ENCODE measurements at regions not wholly inside any gene's neighbourhood (a gene's known extent, or its start where the extent isn't known, plus 50 kb on each side); places are given as distances from the start of the nearest gene placed in this dataset.

- no peak for DNase-seq
- H3K27ac Mint-ChIP-seq: no peak overlapping the region
- no peak overlapping the region for H3K4me3 Mint-ChIP-seq
- H3K9ac ChIP-seq (ENCODE audit: extremely low read depth, low read length, poor library complexity, severe bottlenecking): no peak overlapping the region
- H3K4me3 ChIP-seq (ENCODE audit: low read length): no peak overlapping the region
- TF ChIP-seq CTCF (conservative IDR thresholded peaks at IDR 0.05): no peak
- H3K27me3 ChIP-seq (ENCODE audit: control insufficient read depth, insufficient read depth, low read length, poor library complexity, severe bottlenecking): no peaks in the 10 kb centered on the region
- no peak overlapping the region for H3K27ac ChIP-seq (ENCODE audit: low read depth, low read length)
- H3K36me3 Mint-ChIP-seq (ENCODE audit: low read depth): no peaks in the 10 kb centered on the region
- H3K27me3 Mint-ChIP-seq (ENCODE audit: insufficient read depth): no peaks in the 10 kb centered on the region
- no peaks in the 10 kb centered on the region for H3K4me1 ChIP-seq (ENCODE audit: control insufficient read depth, insufficient read depth, low read length)
- no peaks in the 10 kb centered on the region for H3K9me3 Mint-ChIP-seq
- WGBS, 2 experiments (ENCODE audit: insufficient coverage in 1 of 2, insufficient read length in 1 of 2): 80 to 92% methylated on average over 1 to 2 of the region's 2 CpGs
- no peaks in the 10 kb centered on the region for H3K4me1 Mint-ChIP-seq
- no peaks in the 10 kb centered on the region for H3K9me3 ChIP-seq (ENCODE audit: control insufficient read depth, low read length)
- no peaks in the 10 kb centered on the region for H3K36me3 ChIP-seq (ENCODE audit: control insufficient read depth, insufficient read depth, low read length)
Measured at GRCh38 chr1:79827446-79827845, 820.9 kb upstream of the ADGRL4 start.

- Mint-ChIP-seq H3K4me3 (no peak overlapping the region), H3K27ac (no peak overlapping the region), H3K9me3 (no peaks in the 10 kb centered on the region), H3K27me3 (ENCODE audit: insufficient read depth) (no peaks in the 10 kb centered on the region), H3K4me1 (no peaks in the 10 kb centered on the region), H3K36me3 (ENCODE audit: low read depth) (no peaks in the 10 kb centered on the region)
- 93% methylated on average over 3 of the region's 3 CpGs; no CpG with 5 or more reads in 1 of the 2 experiments for WGBS, 2 experiments (ENCODE audit: insufficient coverage in 1 of 2, insufficient read length in 1 of 2)
- Histone ChIP-seq H3K36me3 (ENCODE audit: control insufficient read depth, insufficient read depth, low read length) (no peaks in the 10 kb centered on the region), H3K9me3 (ENCODE audit: control insufficient read depth, low read length) (no peaks in the 10 kb centered on the region), H3K27me3 (ENCODE audit: control insufficient read depth, insufficient read depth, low read length, poor library complexity, severe bottlenecking) (no peaks in the 10 kb centered on the region), H3K4me3 (ENCODE audit: low read length) (no peak overlapping the region), H3K27ac (ENCODE audit: low read depth, low read length) (no peak overlapping the region), H3K4me1 (ENCODE audit: control insufficient read depth, insufficient read depth, low read length) (no peaks in the 10 kb centered on the region), H3K9ac (ENCODE audit: extremely low read depth, low read length, poor library complexity, severe bottlenecking) (no peak overlapping the region)
- no peak for TF ChIP-seq CTCF (conservative IDR thresholded peaks at IDR 0.05)
- no peak for DNase-seq
Measured at GRCh38 chr1:79825551-79825950, 819.0 kb upstream of the ADGRL4 start.

- H3K27ac Mint-ChIP-seq: no peak overlapping the region
- H3K4me1 Mint-ChIP-seq: no peaks in the 10 kb centered on the region
- no peak overlapping the region for H3K27ac ChIP-seq (ENCODE audit: low read depth, low read length)
- no peaks in the 10 kb centered on the region for H3K27me3 ChIP-seq (ENCODE audit: control insufficient read depth, insufficient read depth, low read length, poor library complexity, severe bottlenecking)
- H3K36me3 Mint-ChIP-seq (ENCODE audit: low read depth): no peaks in the 10 kb centered on the region
- DNase-seq: peak; percentile 40
- H3K9me3 Mint-ChIP-seq: no peaks in the 10 kb centered on the region
- no peak for TF ChIP-seq CTCF (conservative IDR thresholded peaks at IDR 0.05)
- no peaks in the 10 kb centered on the region for H3K27me3 Mint-ChIP-seq (ENCODE audit: insufficient read depth)
- H3K9me3 ChIP-seq (ENCODE audit: control insufficient read depth, low read length): no peaks in the 10 kb centered on the region
- H3K9ac ChIP-seq (ENCODE audit: extremely low read depth, low read length, poor library complexity, severe bottlenecking): no peak overlapping the region
- H3K4me3 ChIP-seq (ENCODE audit: low read length): no peak overlapping the region
- no peaks in the 10 kb centered on the region for H3K4me1 ChIP-seq (ENCODE audit: control insufficient read depth, insufficient read depth, low read length)
- H3K4me3 Mint-ChIP-seq: no peak overlapping the region
- H3K36me3 ChIP-seq (ENCODE audit: control insufficient read depth, insufficient read depth, low read length): no peaks in the 10 kb centered on the region
- 91 to 96% methylated on average over 9 to 11 of the region's 11 CpGs for WGBS, 2 experiments (ENCODE audit: insufficient coverage in 1 of 2, insufficient read length in 1 of 2)
Measured at GRCh38 chr1:79822053-79822452, 815.5 kb upstream of the ADGRL4 start.

Data from endodermal cell (in vitro differentiated cells).